Neural cell (in vitro differentiated cells): ENCODE measurements at regions not wholly inside any gene's neighbourhood (a gene's known extent, or its start where the extent isn't known, plus 50 kb on each side); places are given as distances from the start of the nearest gene placed in this dataset.

Source experiments
- H2AFZ ChIP-seq: fragments of 200-600, 300-800 bp; sonication (generic), shearing (Covaris generic); 2 replicates; pipeline ENCODE4 v1.6.0; 2014; ENCODE audit warnings: low read depth, mild to moderate bottlenecking, antibody characterized with exemption, low read length, moderate library complexity
- H3F3A ChIP-seq: fragments of 200-600 bp; shearing (Covaris generic); 2 replicates; pipeline ENCODE4 v1.6.1; 2016; ENCODE audit warnings: mild to moderate bottlenecking, moderate library complexity, mixed read lengths, antibody characterized with exemption, low read length; ENCODE audit not compliant: insufficient read depth, poor library complexity, severe bottlenecking
- H3K27ac ChIP-seq: fragments of 200-600, 300-800 bp; sonication (generic), shearing (Covaris generic); 2 replicates; pipeline ENCODE4 v1.5.1; 2014; ENCODE audit warnings: mild to moderate bottlenecking, low read length, moderate library complexity
- H3K27me3 ChIP-seq: fragments of 300-800, 200-600 bp; sonication (generic), shearing (Covaris generic); 2 replicates; pipeline ENCODE4 v1.6.0; 2014; ENCODE audit warnings: mild to moderate bottlenecking, low read depth, low read length, moderate library complexity; ENCODE audit not compliant: insufficient read depth
- H3K36me3 ChIP-seq: fragments of 300-800, 200-600 bp; sonication (generic), shearing (Covaris generic); 2 replicates; pipeline ENCODE4 v1.5.1; 2014; ENCODE audit warnings: mild to moderate bottlenecking, antibody characterized with exemption, low read length, moderate library complexity; ENCODE audit not compliant: insufficient read depth
- H3K4me2 ChIP-seq: fragments of 300-800, 200-600 bp; sonication (generic), shearing (Covaris generic); 2 replicates; pipeline ENCODE4 v1.6.0; 2014; ENCODE audit warnings: mild to moderate bottlenecking, low read length
- H3K4me3 ChIP-seq: fragments of 300-800, 200-600 bp; sonication (generic), shearing (Covaris generic); 2 replicates; pipeline ENCODE4 v1.5.1; 2014; ENCODE audit warnings: mild to moderate bottlenecking, low read length, moderate library complexity
- H3K79me2 ChIP-seq: fragments of 200-600 bp; shearing (Covaris generic); replicated peaks from 2 replicates; pipeline ENCODE4 v1.6.0; 2014; ENCODE audit warnings: mild to moderate bottlenecking, low read length, moderate library complexity; ENCODE audit not compliant: insufficient read depth
- H3K9ac ChIP-seq: fragments of 300-800, 200-600 bp; sonication (generic), shearing (Covaris generic); 2 replicates; pipeline ENCODE4 v1.6.1; 2016; ENCODE audit warnings: mild to moderate bottlenecking, low read length, mixed read lengths
- H3K9me2 ChIP-seq: fragments of 200-600 bp; shearing (Covaris generic); 2 replicates; pipeline ENCODE4 v1.6.1; 2016; ENCODE audit warnings: mild to moderate bottlenecking, low read length, mixed read lengths; ENCODE audit not compliant: insufficient read depth
- H3K9me3 ChIP-seq: fragments of 200-600, 300-800 bp; sonication (generic), shearing (Covaris generic); 2 replicates; pipeline ENCODE4 v1.6.1; 2016; ENCODE audit warnings: mild to moderate bottlenecking, mixed run types, low read length, moderate library complexity, mixed read lengths
- H4K20me1 ChIP-seq: fragments of 200-600 bp; shearing (Covaris generic); 2 replicates; pipeline ENCODE4 v1.6.1; 2016; ENCODE audit warnings: mild to moderate bottlenecking, mixed run types; ENCODE audit not compliant: insufficient read depth
- CTCF ChIP-seq: fragments of 450-650 bp; IDR thresholded peaks from 2 replicates; pipeline ENCODE4 v1.5.1; 2014; ENCODE audit warnings: antibody characterized with exemption, mild to moderate bottlenecking, moderate library complexity; ENCODE audit not compliant: poor library complexity, severe bottlenecking
- EP300 ChIP-seq: fragments of 450-650 bp; conservative IDR thresholded peaks from 2 replicates; pipeline ENCODE4 v1.6.1; 2014; ENCODE audit warnings: antibody characterized with exemption, mild to moderate bottlenecking, moderate library complexity; ENCODE audit not compliant: poor library complexity, severe bottlenecking
- EZH2 ChIP-seq: fragments of 200-600, 300-800 bp; shearing (Covaris generic), sonication (generic); IDR thresholded peaks from 2 replicates; pipeline ENCODE4 v1.6.1; 2014; ENCODE audit warnings: antibody characterized with exemption, low read length, borderline replicate concordance, mild to moderate bottlenecking; ENCODE audit not compliant: insufficient read depth, poor library complexity, severe bottlenecking
- MXI1 ChIP-seq: fragments of 450-650 bp; conservative IDR thresholded peaks from 2 replicates; pipeline ENCODE4 v1.6.1; 2014; ENCODE audit warnings: antibody characterized with exemption, mild to moderate bottlenecking; ENCODE audit not compliant: poor library complexity, severe bottlenecking
- POLR2AphosphoS5 ChIP-seq: IDR thresholded peaks from 2 replicates; pipeline ENCODE4 v1.6.1; 2012
- RAD21 ChIP-seq: fragments of 450-650 bp; conservative IDR thresholded peaks from 2 replicates; pipeline ENCODE4 v1.6.1; 2014; ENCODE audit warnings: antibody characterized with exemption, mild to moderate bottlenecking, moderate library complexity
- REST ChIP-seq: IDR thresholded peaks from 2 replicates; pipeline ENCODE4 v1.6.1; 2012; ENCODE audit warnings: borderline replicate concordance
- SMC3 ChIP-seq: fragments of 450-650 bp; conservative IDR thresholded peaks from 2 replicates; pipeline ENCODE4 v1.6.1; 2014; ENCODE audit warnings: antibody characterized with exemption, mild to moderate bottlenecking, moderate library complexity; ENCODE audit not compliant: poor library complexity
- TAF1 ChIP-seq: IDR thresholded peaks from 2 replicates; pipeline ENCODE4 v1.6.1; 2012; ENCODE audit warnings: low read depth

- Histone ChIP-seq H3K9me3 (no peaks in the 10 kb centered on the region), H3K4me3 (no peak overlapping the region), H3F3A (no peaks in the 10 kb centered on the region), H3K79me2 (no peaks in the 10 kb centered on the region), H3K9me2 (no peaks in the 10 kb centered on the region), H4K20me1 (no peaks in the 10 kb centered on the region), H3K36me3 (no peaks in the 10 kb centered on the region), H3K27ac (no peak overlapping the region), H2AFZ (no peak overlapping the region), H3K4me2 (no peak overlapping the region), H3K9ac (no peak overlapping the region), H3K27me3 (no peaks in the 10 kb centered on the region)
- no peak for TF ChIP-seq POLR2AphosphoS5
- no peak for TF ChIP-seq REST
These were observed 465.5 kb downstream of the SI start for GRCh38 chr3:164612751-164613150.

GRCh38 chr3:164608554-164609276, 469.6 kb downstream of the SI start:
- H3K79me2 ChIP-seq = no peaks in the 10 kb centered on the region
- no peak overlapping the region for H2AFZ ChIP-seq
- TF ChIP-seq REST = no peak
- no peak for TF ChIP-seq TAF1
- no peak for TF ChIP-seq EP300
- no peak for TF ChIP-seq MXI1
- TF ChIP-seq SMC3 = no peak
- TF ChIP-seq EZH2 = no peak
- no peak for TF ChIP-seq RAD21
- TF ChIP-seq CTCF = no peak
- TF ChIP-seq POLR2AphosphoS5 = no peak
- no peak overlapping the region for H3K4me3 ChIP-seq
- no peaks in the 10 kb centered on the region for H3F3A ChIP-seq
- no peaks in the 10 kb centered on the region for H3K9me2 ChIP-seq
- H3K9me3 ChIP-seq = no peaks in the 10 kb centered on the region
- no peaks in the 10 kb centered on the region for H3K36me3 ChIP-seq
- H3K9ac ChIP-seq = no peak overlapping the region
- H4K20me1 ChIP-seq = no peaks in the 10 kb centered on the region
- no peaks in the 10 kb centered on the region for H3K27me3 ChIP-seq
- H3K4me2 ChIP-seq = no peak overlapping the region
- no peak overlapping the region for H3K27ac ChIP-seq
